H1 (cell line): ENCODE measurements at regions not wholly inside any gene's neighbourhood (a gene's known extent, or its start where the extent isn't known, plus 50 kb on each side); places are given as distances from the start of the nearest gene placed in this dataset.

Experiments used
- CTCF ChIA-PET: fragments of 300-600 bp; sonication (Branson Sonifier 250); formaldehyde crosslinking; loops from one replicate; lab custom pipeline; 2021; ENCODE audit not compliant: partially characterized antibody; lab: Charles Lee
- POLR2A ChIA-PET: fragments of 300-600 bp; sonication (Branson Sonifier 250); formaldehyde crosslinking; loops from one replicate; lab custom pipeline; 2021; ENCODE audit warnings: inconsistent platforms; ENCODE audit not compliant: partially characterized antibody; lab: Charles Lee
- DNase-seq, 2 experiments: peaks; one replicate each; pipeline versions ENCODE4 v3.0.0 to v3.0.0-alpha.2; 2010 to 2022; ENCODE audit warnings: low spot score in 2 of 2, low read depth in 1 of 2, mixed read lengths in 1 of 2
- FAIRE-seq: peaks from 2 replicates; lab custom pipeline; 2011; peaks lifted over from hg19 to GRCh38; lab: Jason Lieb, UNC
- H2AFZ ChIP-seq: 2 replicates; pipeline ENCODE4 v1.8.1; 2012; ENCODE audit warnings: low read length, inconsistent platforms
- H2AK5ac ChIP-seq: 2 replicates; pipeline ENCODE4 v1.6.1; 2013; ENCODE audit warnings: low read depth, low read length
- H2BK120ac ChIP-seq: replicated peaks from 2 replicates; pipeline ENCODE3; 2013; ENCODE audit warnings: low read depth, low read length, inconsistent platforms
- H2BK12ac ChIP-seq: 2 replicates; pipeline ENCODE4 v1.6.1; 2013; ENCODE audit warnings: low read depth, low read length
- H2BK15ac ChIP-seq: 2 replicates; pipeline ENCODE4 v1.6.1; 2013; ENCODE audit warnings: low read length
- H2BK20ac ChIP-seq: 2 replicates; pipeline ENCODE4 v1.6.1; 2013; ENCODE audit warnings: low read length
- H2BK5ac ChIP-seq: 2 replicates; pipeline ENCODE4 v1.6.1; 2013; ENCODE audit warnings: low read depth, low read length
- H3K14ac ChIP-seq: 2 replicates; pipeline ENCODE4 v1.6.1; 2013; ENCODE audit warnings: inconsistent platforms; ENCODE audit not compliant: insufficient read length
- H3K18ac ChIP-seq: 2 replicates; pipeline ENCODE4 v1.6.1; 2013; ENCODE audit warnings: low read length; ENCODE audit errors: extremely low read depth
- H3K23ac ChIP-seq: 2 replicates; pipeline ENCODE4 v1.6.1; 2013; ENCODE audit warnings: inconsistent platforms; ENCODE audit not compliant: insufficient read length
- H3K23me2 ChIP-seq: 2 replicates; pipeline ENCODE4 v1.6.1; 2013; ENCODE audit warnings: low read depth, low read length
- H3K27ac ChIP-seq: 2 replicates; pipeline ENCODE4 v1.6.1; 2011; ENCODE audit warnings: low read depth, low read length, inconsistent platforms
- H3K27me3 ChIP-seq, 4 experiments: replicated peaks in 1 of 4; 1 replicate in 1 of 4; 2 replicates in 3 of 4; pipeline versions ENCODE4 v1.6.1 to v1.8.1; 2011 to 2013; ENCODE audit warnings: low read length in 3 of 4, mild to moderate bottlenecking in 3 of 4, inconsistent platforms in 2 of 4, mixed read lengths in 2 of 4, moderate library complexity in 1 of 4; ENCODE audit not compliant: control insufficient read depth in 3 of 4, insufficient read depth in 3 of 4; ENCODE audit errors: extremely low read depth in 1 of 4
- H3K36me3 ChIP-seq, 4 experiments: 2 replicates each; pipeline versions ENCODE4 v1.6.1 to v1.8.1; 2011 to 2013; ENCODE audit warnings: mild to moderate bottlenecking in 4 of 4, low read length in 3 of 4, moderate library complexity in 2 of 4, control low read depth in 1 of 4, inconsistent platforms in 1 of 4; ENCODE audit not compliant: insufficient read depth in 4 of 4, control insufficient read depth in 2 of 4
- H3K4ac ChIP-seq: replicated peaks from 2 replicates; pipeline ENCODE3; 2013; ENCODE audit warnings: low read length, low read depth, mixed read lengths, inconsistent platforms; ENCODE audit not compliant: insufficient read length
- H3K4me1 ChIP-seq, 4 experiments: replicated peaks in 1 of 4; 1 replicate in 1 of 4; 2 replicates in 3 of 4; pipeline versions ENCODE4 v1.6.1 to v1.8.1; 2011 to 2013; ENCODE audit warnings: low read length in 3 of 4, inconsistent platforms in 2 of 4, mixed read lengths in 1 of 4; ENCODE audit not compliant: insufficient read depth in 4 of 4, control insufficient read depth in 3 of 4
- H3K4me2 ChIP-seq, 2 experiments: 2 replicates each; pipeline versions ENCODE4 v1.6.1 to v1.8.1; 2011 to 2013; ENCODE audit warnings: low read depth in 2 of 2, low read length in 2 of 2, control low read depth in 1 of 2, inconsistent platforms in 1 of 2, mild to moderate bottlenecking in 1 of 2; ENCODE audit not compliant: insufficient read depth in 1 of 2
- H3K4me3 ChIP-seq, 4 experiments: fragments of 200-600, 300-600 bp in 1 of 4; sonication (generic), shearing (Covaris generic), sonication (Bioruptor Twin) in 1 of 4; 2 replicates each; pipeline versions ENCODE4 v1.5.1 to v1.8.1; 2011 to 2016; ENCODE audit warnings: low read length in 4 of 4, low read depth in 3 of 4, control low read depth in 2 of 4, inconsistent platforms in 2 of 4, mild to moderate bottlenecking in 2 of 4, mixed read lengths in 1 of 4, moderate library complexity in 1 of 4; ENCODE audit not compliant: insufficient read depth in 2 of 4; ENCODE audit errors: extremely low read depth in 1 of 4
- H3K56ac ChIP-seq: replicated peaks from 2 replicates; pipeline ENCODE3; 2013; ENCODE audit warnings: low read depth, mild to moderate bottlenecking, mixed read lengths, low read length, inconsistent platforms; ENCODE audit not compliant: insufficient read length
- H3K79me1 ChIP-seq: 2 replicates; pipeline ENCODE4 v1.6.1; 2013; ENCODE audit warnings: low read depth, low read length, control low read depth
- H3K79me2 ChIP-seq, 2 experiments: 2 replicates each; pipeline versions ENCODE4 v1.6.1 to v1.8.1; 2012 to 2013; ENCODE audit warnings: low read length in 2 of 2, mild to moderate bottlenecking in 2 of 2, inconsistent platforms in 1 of 2; ENCODE audit not compliant: insufficient read depth in 2 of 2, control insufficient read depth in 1 of 2
- H3K9ac ChIP-seq, 4 experiments: replicated peaks in 1 of 4; 1 replicate in 1 of 4; 2 replicates in 3 of 4; pipeline versions ENCODE4 v1.6.1 to v1.8.1; 2011 to 2013; ENCODE audit warnings: low read depth in 3 of 4, low read length in 3 of 4, control low read depth in 2 of 4, mild to moderate bottlenecking in 2 of 4, moderate library complexity in 2 of 4, inconsistent platforms in 1 of 4; ENCODE audit errors: extremely low read depth in 1 of 4
- H3K9me3 ChIP-seq, 2 experiments: 2 replicates each; pipeline versions ENCODE4 v1.6.1 to v1.8.1; 2012 to 2013; ENCODE audit warnings: mild to moderate bottlenecking in 2 of 2, moderate library complexity in 2 of 2, control low read depth in 1 of 2, inconsistent platforms in 1 of 2, low read depth in 1 of 2, low read length in 1 of 2, mixed read lengths in 1 of 2; ENCODE audit not compliant: insufficient read depth in 2 of 2
- H4K20me1 ChIP-seq, 2 experiments: replicated peaks in 1 of 2; 2 replicates each; pipeline versions ENCODE3 to v1.8.1; 2011 to 2013; ENCODE audit warnings: inconsistent platforms in 2 of 2, low read length in 2 of 2, mild to moderate bottlenecking in 1 of 2; ENCODE audit not compliant: insufficient read depth in 2 of 2, control insufficient read depth in 1 of 2
- H4K5ac ChIP-seq: 2 replicates; pipeline ENCODE4 v1.6.1; 2013; ENCODE audit warnings: low read length, low read depth, mixed read lengths, inconsistent platforms; ENCODE audit not compliant: insufficient read length
- H4K8ac ChIP-seq: 2 replicates; pipeline ENCODE4 v1.8.0; 2013; ENCODE audit warnings: mild to moderate bottlenecking, moderate library complexity, low read length, inconsistent platforms; ENCODE audit not compliant: insufficient read depth; ENCODE audit errors: extremely low read depth
- H4K91ac ChIP-seq: replicated peaks from 2 replicates; pipeline ENCODE3; 2013; ENCODE audit warnings: low read length, mixed read lengths, inconsistent platforms; ENCODE audit not compliant: insufficient read length
- CTBP2 ChIP-seq: IDR thresholded peaks from 2 replicates; pipeline ENCODE4 v1.7.0; 2011; ENCODE audit warnings: borderline replicate concordance, mild to moderate bottlenecking, moderate library complexity, mixed read lengths, low read length; ENCODE audit not compliant: insufficient read depth, insufficient read length
- EZH2 ChIP-seq: fragments of 200-600 bp; sonication (generic); IDR thresholded peaks from 2 replicates; pipeline ENCODE4 v1.7.1; 2012; ENCODE audit warnings: low read depth, mild to moderate bottlenecking, moderate library complexity, low read length, inconsistent platforms; ENCODE audit not compliant: severe bottlenecking
- NANOG ChIP-seq: IDR thresholded peaks from 2 replicates; pipeline ENCODE4 v1.6.1; 2011; ENCODE audit warnings: low read length, low read depth, mild to moderate bottlenecking, inconsistent platforms; ENCODE audit not compliant: insufficient read depth, poor library complexity, severe bottlenecking
- PHF8 ChIP-seq: fragments of 200-600 bp; sonication (generic); conservative IDR thresholded peaks from 2 replicates; pipeline ENCODE4 v1.7.1; 2012; ENCODE audit warnings: low read depth, mild to moderate bottlenecking, inconsistent platforms, low read length, moderate library complexity

DNA sequence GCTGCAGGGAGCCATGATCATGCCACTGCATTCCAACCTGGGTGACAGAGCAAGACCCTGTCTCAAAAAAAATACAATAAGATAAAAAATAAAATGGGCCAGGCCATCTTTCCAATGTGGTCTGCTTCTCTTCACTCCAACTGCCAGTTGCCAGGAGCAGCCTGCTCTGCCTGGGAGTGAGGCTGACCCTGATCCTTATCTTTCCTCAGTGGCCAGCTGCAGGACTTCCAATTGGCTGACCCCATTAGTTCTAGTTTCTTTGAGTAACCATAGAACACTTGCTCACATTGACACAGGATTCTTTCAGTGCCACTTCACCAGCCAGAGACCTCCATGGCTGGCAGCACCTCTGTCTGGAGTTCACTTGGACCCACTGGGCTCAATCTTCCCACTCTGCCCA is 258.6 kb downstream of the MID1IP1 start:
- Histone ChIP-seq H3K79me1 (no peaks in the 10 kb centered on the region), H3K4me1 (peaks cover 0 to 2% (median 0%) of the 10 kb centered on the region in 4 experiments; a peak in 1 of 7 replicates), H3K23me2 (no peaks in the 10 kb centered on the region), H3K4me2 (no peak overlapping the region), H2BK5ac (no peak overlapping the region), H4K5ac (no peak overlapping the region), H3K4ac (no peak overlapping the region), H2BK15ac (no peak overlapping the region), H3K56ac (no peak overlapping the region), H4K20me1 (no peaks in the 10 kb centered on the region), H2BK12ac (no peak overlapping the region), H4K91ac (no peak overlapping the region), H3K79me2 (no peaks in the 10 kb centered on the region), H2BK120ac (no peak overlapping the region), H3K14ac (no peak overlapping the region), H2AFZ (no peak overlapping the region), H2AK5ac (no peak overlapping the region), H3K9ac (no peak overlapping the region), H3K4me3 (no peak overlapping the region), H3K23ac (no peak overlapping the region), H3K27ac (no peak overlapping the region), H3K27me3 (no peaks in the 10 kb centered on the region), H3K36me3 (no peaks in the 10 kb centered on the region), H3K9me3 (no peaks in the 10 kb centered on the region), H2BK20ac (no peak overlapping the region), H4K8ac (no peak overlapping the region), H3K18ac (no peak overlapping the region)
- ChIA-PET CTCF (no interaction called here), POLR2A (no interaction called here)
- DNase-seq, result no peak
- FAIRE-seq, result no peak
- TF ChIP-seq NANOG (no peak), PHF8 (no peak), CTBP2 (no peak), EZH2 (no peak)
